ENCODE measurements at regions not wholly inside any gene's neighbourhood (a gene's known extent, or its start where the extent isn't known, plus 50 kb on each side); places are given as distances from the start of the nearest gene placed in this dataset.
"Not testable (repeated sequence)": the region's sequence is repeated elsewhere in the genome, so short reads cannot be mapped to it uniquely, and the experiment has no call there.

GRCh38 chr12:115811045-115811444 lies 466.4 kb downstream of the MED13L start:
- no peak for DNase-seq (ENCODE audit: low spot score)

- no peak for DNase-seq (ENCODE audit: low spot score)
Observed at GRCh38 chr12:115810122-115810901, 467.2 kb downstream of the MED13L start.

GRCh38 chr12:115806000-115806399 lies 471.5 kb downstream of the MED13L start:
- no peak for DNase-seq (ENCODE audit: low spot score)

GRCh38 chr12:115802767-115803166 lies 474.7 kb downstream of the MED13L start:
- no peak for DNase-seq (ENCODE audit: low spot score)

GRCh38 chr12:115801871-115802270 lies 475.6 kb downstream of the MED13L start:
- no peak for DNase-seq (ENCODE audit: low spot score)

- DNase-seq (ENCODE audit: low spot score), result no peak
Observed at GRCh38 chr12:115799610-115800009, 477.9 kb downstream of the MED13L start.

- DNase-seq (ENCODE audit: low spot score), result no peak
Observed at GRCh38 chr12:115798309-115798917, 479.1 kb downstream of the MED13L start.

GRCh38 chr12:115794659-115795081 lies 482.8 kb downstream of the MED13L start:
- no peak for DNase-seq (ENCODE audit: low spot score)

- no peak for DNase-seq (ENCODE audit: low spot score)
Observed at GRCh38 chr12:115791331-115791730, 486.2 kb downstream of the MED13L start.

- DNase-seq (ENCODE audit: low spot score), result no peak
Observed at GRCh38 chr12:115790526-115790925, 487.0 kb downstream of the MED13L start.

GRCh38 chr12:115786490-115786889 lies 491.0 kb downstream of the MED13L start:
- DNase-seq (ENCODE audit: low spot score), result not testable (repeated sequence)

GRCh38 chr12:115785548-115785947 lies 491.9 kb downstream of the MED13L start:
- DNase-seq (ENCODE audit: low spot score), result no peak

- no peak for DNase-seq (ENCODE audit: low spot score)
Observed at GRCh38 chr12:115776399-115776798, 501.1 kb downstream of the MED13L start.

GRCh38 chr12:115774148-115774895 lies 503.2 kb downstream of the MED13L start:
- no peak for DNase-seq (ENCODE audit: low spot score)

GRCh38 chr12:115771601-115772000 lies 505.9 kb downstream of the MED13L start:
- DNase-seq (ENCODE audit: low spot score), result no peak

- DNase-seq (ENCODE audit: low spot score), result peak; percentile 31
Observed at GRCh38 chr12:115771065-115771464, 506.4 kb downstream of the MED13L start.

GRCh38 chr12:115770643-115771042 lies 506.9 kb downstream of the MED13L start:
- no peak for DNase-seq (ENCODE audit: low spot score)

- no peak for DNase-seq (ENCODE audit: low spot score)
Observed at GRCh38 chr12:115767916-115768315, 509.6 kb downstream of the MED13L start.

- no peak for DNase-seq (ENCODE audit: low spot score)
Observed at GRCh38 chr12:115763982-115764621, 513.4 kb downstream of the MED13L start.

- no peak for DNase-seq (ENCODE audit: low spot score)
Observed at GRCh38 chr12:115763376-115763775, 514.1 kb downstream of the MED13L start.

GRCh38 chr12:115762936-115763335 lies 514.6 kb downstream of the MED13L start:
- no peak for DNase-seq (ENCODE audit: low spot score)

- DNase-seq (ENCODE audit: low spot score), result peak; percentile 11
Observed at GRCh38 chr12:115761784-115762183, 515.7 kb downstream of the MED13L start.

Measured in iPS-NIHi11 (cell line).